ENCODE measurements at regions not wholly inside any gene's neighbourhood (a gene's known extent, or its start where the extent isn't known, plus 50 kb on each side); places are given as distances from the start of the nearest gene placed in this dataset.

- TF ChIP-seq POLR2A (IDR thresholded peaks at IDR 0.05; ENCODE audit: low read depth, low read length), result no peak
- TF ChIP-seq TAF1 (IDR thresholded peaks at IDR 0.05; ENCODE audit: low read depth, low read length), result no peak
- no peak for TF ChIP-seq POLR2AphosphoS5 (IDR thresholded peaks at IDR 0.05; ENCODE audit: low read depth, low read length)
- TF ChIP-seq PAX5 (IDR thresholded peaks at IDR 0.05; ENCODE audit: insufficient read depth, low read length, severe bottlenecking), result no peak
- TF ChIP-seq SPI1 (IDR thresholded peaks at IDR 0.05; ENCODE audit: low read depth, low read length), result no peak
Observed at GRCh38 chr5:97495301-97495700, 312.3 kb upstream of the RIOK2 start.
